ENCODE measurements at regions not wholly inside any gene's neighbourhood (a gene's known extent, or its start where the extent isn't known, plus 50 kb on each side); places are given as distances from the start of the nearest gene placed in this dataset.
A peak's percentile ranks its signal among the peaks of the same experiment; 100 is the strongest.
"Not testable (repeated sequence)": the region's sequence is repeated elsewhere in the genome, so short reads cannot be mapped to it uniquely, and the experiment has no call there.

GRCh38 chr6:16948396-16948795 lies 153.5 kb upstream of the STMND1 start:
- DNase-seq (ENCODE audit: low read depth), result peak; percentile 65

GRCh38 chr6:16947375-16948015 lies 154.4 kb upstream of the STMND1 start:
- DNase-seq (ENCODE audit: low read depth), result peak; percentile 100

DNA sequence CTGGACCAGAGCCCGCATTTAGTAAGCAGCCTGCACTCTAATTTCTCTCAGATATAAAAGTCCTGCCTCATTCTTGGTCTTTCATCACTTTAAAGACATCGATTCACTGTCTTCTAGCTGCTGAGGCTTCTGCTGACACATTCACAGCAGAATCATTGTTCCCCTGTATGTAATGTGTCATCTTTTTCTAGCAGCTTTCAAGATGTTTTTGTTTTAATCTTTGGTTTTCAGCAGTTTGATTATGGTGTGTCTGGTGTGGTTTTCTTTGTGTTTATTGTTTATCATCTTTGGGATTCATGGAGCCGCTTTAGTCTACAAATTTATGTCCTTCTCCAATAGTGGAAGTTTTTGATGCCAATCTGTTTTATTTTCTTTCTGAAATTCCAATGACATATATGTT lies 157.3 kb upstream of the STMND1 start:
- DNase-seq (ENCODE audit: low read depth), result no peak

GRCh38 chr6:16939839-16940238 lies 162.0 kb upstream of the STMND1 start:
- DNase-seq (ENCODE audit: low read depth), result no peak

GRCh38 chr6:16939351-16939750 lies 162.5 kb upstream of the STMND1 start:
- DNase-seq (ENCODE audit: low read depth), result no peak

DNA sequence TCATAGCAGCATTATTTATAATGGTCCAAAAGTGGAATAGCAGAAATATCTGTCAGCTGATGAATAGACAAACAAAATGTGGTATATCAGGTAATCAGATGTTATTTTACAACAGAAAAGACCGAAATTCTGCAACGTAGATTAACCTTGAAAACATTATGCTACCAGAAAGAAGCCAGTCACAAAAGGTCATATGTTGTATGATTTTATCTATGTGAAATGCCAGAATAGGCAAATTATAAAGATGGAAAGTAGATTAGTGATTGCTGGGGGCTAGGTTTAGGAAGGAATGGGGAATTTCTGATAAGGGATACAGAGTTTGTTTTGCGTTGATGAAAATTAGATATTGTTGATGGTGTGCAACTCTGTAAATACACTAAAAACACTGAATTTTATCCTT lies 165.0 kb upstream of the STMND1 start:
- no peak for DNase-seq (ENCODE audit: low read depth)

- DNase-seq (ENCODE audit: low read depth), result no peak
These were observed 167.9 kb upstream of the STMND1 start for GRCh38 chr6:16933961-16934360.

- DNase-seq (ENCODE audit: low read depth), result no peak
These were observed 168.3 kb upstream of the STMND1 start for GRCh38 chr6:16933532-16933931.

DNA sequence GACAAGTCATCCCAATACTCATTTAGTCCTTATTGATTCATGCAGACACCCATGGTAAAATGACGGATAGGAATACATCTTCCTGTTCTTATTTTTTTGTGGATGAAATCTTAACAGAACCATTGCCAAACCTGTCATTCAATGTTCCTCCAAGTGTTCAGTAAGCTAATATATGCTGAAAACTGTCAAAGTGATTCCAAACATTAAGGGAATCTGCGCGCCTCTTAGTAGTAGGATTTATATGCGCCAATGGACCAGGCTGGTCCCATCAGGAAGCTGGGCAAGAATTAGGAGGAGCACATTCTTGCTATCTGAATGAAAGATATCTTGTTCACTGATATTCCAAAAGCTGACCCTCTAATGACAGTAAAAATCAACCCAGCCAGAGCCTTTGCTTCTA lies 168.9 kb upstream of the STMND1 start:
- no peak for DNase-seq (ENCODE audit: low read depth)

- not testable (repeated sequence) for DNase-seq (ENCODE audit: low read depth)
These were observed 169.8 kb upstream of the ATXN1 start for GRCh38 chr6:16931079-16931478.

DNA sequence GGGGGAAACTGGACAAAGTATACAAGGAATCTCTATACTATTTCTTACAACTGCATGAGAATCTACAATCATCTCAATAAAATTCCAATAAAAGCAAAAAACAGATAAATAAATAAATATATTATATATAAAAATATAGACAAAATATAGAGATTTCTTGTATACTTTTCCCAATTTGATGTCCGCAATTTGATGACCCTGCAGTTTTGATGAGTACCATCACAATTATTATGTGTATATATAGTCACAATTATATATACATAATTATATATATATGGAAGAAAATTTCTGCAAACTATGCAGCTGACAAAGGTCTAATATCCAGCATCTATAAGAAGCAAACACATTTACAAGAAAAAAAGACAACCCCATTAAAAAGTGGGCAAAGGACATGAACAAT lies 169.2 kb upstream of the ATXN1 start:
- DNase-seq (ENCODE audit: low read depth), result no peak

DNA sequence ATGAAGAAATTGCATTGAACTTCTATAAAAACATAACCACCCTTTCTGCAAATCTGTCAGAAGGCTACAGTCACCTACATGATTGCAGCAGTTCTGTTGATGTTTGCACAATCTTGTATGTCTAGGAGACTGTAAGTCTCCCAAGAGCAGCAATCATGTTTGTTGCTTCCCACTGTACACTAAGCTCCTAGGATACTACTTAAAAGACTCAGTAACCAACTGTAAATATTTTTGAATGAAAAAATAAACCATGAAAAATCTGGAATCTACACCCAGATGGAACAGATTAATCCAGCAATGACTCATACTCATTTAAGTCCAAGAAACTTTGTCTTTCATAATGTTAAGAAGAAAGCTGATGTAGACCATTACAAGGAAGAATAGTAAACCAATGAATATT lies 168.5 kb upstream of the ATXN1 start:
- DNase-seq (ENCODE audit: low read depth), result peak; percentile 99

DNA sequence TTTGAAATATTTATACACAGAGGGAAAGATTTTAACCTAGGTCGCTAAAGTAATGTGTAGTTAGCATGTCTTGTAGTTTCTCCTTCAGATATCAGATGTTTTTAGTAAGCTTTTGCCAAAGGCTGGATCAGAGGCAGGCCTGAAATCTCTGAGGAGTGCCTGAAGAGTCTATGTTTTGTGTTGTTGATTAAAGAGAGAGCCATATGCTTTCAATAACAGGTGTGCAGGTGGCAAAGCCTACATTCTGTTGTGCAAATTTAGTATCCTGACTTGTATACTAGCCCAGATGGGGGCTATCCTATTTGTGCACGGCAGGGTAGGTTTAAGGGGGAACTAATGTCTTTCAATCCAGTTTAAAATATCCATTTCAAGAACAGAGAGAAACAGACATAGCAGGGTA lies 167.1 kb upstream of the ATXN1 start:
- no peak for DNase-seq (ENCODE audit: low read depth)

DNA sequence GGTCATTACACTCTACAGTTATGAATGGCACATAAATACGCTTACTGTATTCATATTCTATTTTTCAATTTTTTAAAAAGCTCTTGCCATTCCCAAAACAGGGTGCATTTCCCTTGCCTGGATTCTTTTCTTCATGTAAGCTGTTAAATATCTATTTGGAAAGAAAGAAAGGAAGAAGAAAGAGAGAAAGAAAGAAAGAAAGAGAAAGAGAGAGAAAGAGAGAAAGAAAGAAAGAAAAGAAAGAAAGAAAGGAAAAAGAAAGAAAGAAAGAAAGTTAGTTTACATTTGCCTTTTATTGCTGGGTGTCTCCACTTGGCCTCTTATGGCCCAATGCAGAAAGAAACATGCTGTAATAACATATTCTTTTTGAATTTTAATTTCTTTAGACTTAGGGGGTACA lies 165.9 kb upstream of the ATXN1 start:
- DNase-seq (ENCODE audit: low read depth), result no peak

- DNase-seq (ENCODE audit: low read depth), result peak; percentile 84
These were observed 164.2 kb upstream of the ATXN1 start for GRCh38 chr6:16925461-16925860.

DNA sequence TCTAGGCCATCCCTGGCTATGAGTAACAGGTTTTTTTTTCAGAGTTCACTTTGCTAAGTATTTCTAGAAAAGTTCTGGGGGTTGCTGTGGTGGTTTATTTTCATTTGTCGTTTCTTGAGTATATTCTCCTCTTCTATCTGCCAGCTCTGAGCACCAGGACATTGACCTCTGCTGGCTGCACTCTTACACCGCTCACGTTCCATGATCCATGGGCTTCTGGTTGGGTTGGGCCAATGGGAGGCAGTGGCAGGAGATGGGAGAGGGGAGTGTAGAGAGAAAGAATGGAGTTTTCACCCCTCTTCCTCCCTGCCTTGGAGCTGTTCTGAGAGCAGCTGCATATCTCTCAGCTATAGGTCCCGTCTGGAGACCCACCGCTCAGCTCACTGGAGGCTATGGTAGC lies 161.0 kb upstream of the ATXN1 start:
- no peak for DNase-seq (ENCODE audit: low read depth)

DNA sequence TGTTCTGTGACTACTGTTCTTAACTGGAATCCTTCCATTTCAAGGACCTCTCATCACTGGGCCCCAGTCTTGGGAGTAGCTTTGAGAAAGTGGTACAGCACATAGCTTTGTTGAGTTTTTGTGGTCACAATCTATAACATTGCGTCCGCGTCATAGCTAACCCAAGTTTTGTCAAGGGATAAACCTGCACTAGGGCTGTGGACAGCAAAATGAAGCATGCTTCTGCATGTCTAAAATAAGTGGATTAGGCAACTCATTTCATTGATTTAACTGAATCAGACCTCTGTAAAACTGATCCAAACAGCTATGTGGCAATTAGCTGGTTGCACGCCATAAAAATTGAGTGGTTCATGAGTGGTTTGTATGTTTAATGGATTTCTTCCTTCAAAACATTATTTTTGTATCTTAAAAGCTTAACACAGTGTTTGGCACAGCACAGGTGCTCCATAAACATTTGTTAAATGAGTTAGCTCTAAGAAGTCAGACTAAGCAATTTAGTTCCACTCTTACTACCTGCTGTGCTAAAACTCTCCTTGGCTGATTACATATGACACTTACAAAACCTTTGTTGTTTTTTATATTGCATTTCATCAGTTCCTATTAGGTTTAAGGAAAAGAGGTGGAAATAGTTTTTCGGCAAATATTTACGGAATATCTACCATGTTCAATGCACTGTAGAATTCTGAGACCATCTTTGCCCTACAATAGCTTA lies 160.3 kb upstream of the ATXN1 start:
- DNase-seq (ENCODE audit: low read depth), result peak; percentile 56

- DNase-seq (ENCODE audit: low read depth), result no peak
These were observed 157.3 kb upstream of the ATXN1 start for GRCh38 chr6:16918586-16918985.

- DNase-seq (ENCODE audit: low read depth), result no peak
These were observed 152.9 kb upstream of the ATXN1 start for GRCh38 chr6:16914184-16914583.

- no peak for DNase-seq (ENCODE audit: low read depth)
These were observed 151.5 kb upstream of the ATXN1 start for GRCh38 chr6:16912756-16913155.

- no peak for DNase-seq (ENCODE audit: low read depth)
These were observed 149.8 kb upstream of the ATXN1 start for GRCh38 chr6:16911088-16911487.

GRCh38 chr6:16909658-16910360 lies 148.5 kb upstream of the ATXN1 start:
- peak; percentile 42 for DNase-seq (ENCODE audit: low read depth)

- DNase-seq (ENCODE audit: low read depth), result no peak
These were observed 146.7 kb upstream of the ATXN1 start for GRCh38 chr6:16907991-16908390.

All from fibroblast of gingiva (primary cell).